NCI-H226 (cell line): ENCODE measurements at regions not wholly inside any gene's neighbourhood (a gene's known extent, or its start where the extent isn't known, plus 50 kb on each side); places are given as distances from the start of the nearest gene placed in this dataset.
"Not testable (repeated sequence)": the region's sequence is repeated elsewhere in the genome, so short reads cannot be mapped to it uniquely, and the experiment has no call there.

ENCODE experiments used
- DNase-seq: peaks from one replicate; pipeline ENCODE4 v3.0.0-alpha.2; 2015

DNA sequence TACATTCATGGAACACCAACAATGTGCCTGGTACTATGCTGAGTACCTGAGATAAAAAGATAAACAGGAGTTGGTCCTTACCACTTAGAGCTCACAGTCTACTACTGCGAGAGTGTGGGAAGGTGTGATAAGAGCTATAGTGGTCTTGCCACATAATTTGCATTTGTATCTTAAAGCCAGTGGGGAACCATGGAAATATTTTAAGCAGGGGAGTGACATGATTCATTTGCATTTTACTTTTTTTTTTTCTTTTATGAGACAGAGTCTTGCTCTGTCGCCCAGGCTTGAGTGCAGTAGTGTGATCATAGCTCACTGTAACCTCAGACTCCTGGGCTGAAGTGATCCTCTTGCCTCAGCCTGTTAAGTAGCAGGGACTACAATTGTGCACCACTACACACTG lies 53.6 kb downstream of the SRGAP2 start:
- not testable (repeated sequence) for DNase-seq

DNA sequence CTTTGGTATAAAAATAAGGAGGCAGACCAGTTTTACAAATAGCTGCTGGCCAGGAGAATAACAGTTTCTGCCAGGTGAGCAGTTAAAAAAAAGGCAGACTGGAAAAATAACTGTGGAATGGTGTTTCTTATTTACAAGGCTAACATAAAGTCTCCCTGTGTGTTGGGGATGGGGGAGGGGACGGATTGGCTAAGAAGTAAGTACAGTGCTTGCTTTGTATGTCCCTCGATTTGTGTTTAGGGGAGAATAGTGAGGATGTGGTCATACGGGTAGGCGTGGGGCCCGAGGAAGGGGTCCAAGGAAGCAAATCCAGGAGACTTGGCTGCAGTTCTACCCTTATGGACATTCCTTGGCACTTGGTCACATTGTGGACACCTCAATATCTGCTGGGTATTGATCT lies 58.1 kb downstream of the SRGAP2 start:
- DNase-seq: not testable (repeated sequence)

DNA sequence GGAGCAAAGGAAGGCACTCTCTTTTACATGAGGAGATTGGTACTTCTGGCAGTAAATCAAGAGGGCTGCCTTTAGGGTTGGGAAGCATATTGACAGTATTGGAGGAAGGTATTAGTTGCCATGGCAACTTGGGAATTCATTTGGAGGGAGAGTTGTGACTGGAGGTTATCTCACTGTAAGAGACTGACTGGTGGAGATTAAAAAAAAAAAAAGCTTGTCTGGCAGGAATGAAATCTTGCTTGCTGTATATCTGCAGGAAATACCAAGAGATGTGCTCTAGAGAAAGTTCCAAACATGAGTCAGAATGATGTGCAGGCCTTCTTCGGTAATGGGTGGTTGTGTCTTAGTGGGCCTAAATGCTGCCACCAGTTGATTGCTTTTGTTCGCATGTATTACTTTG lies 59.1 kb downstream of the SRGAP2 start:
- DNase-seq: not testable (repeated sequence)

DNA sequence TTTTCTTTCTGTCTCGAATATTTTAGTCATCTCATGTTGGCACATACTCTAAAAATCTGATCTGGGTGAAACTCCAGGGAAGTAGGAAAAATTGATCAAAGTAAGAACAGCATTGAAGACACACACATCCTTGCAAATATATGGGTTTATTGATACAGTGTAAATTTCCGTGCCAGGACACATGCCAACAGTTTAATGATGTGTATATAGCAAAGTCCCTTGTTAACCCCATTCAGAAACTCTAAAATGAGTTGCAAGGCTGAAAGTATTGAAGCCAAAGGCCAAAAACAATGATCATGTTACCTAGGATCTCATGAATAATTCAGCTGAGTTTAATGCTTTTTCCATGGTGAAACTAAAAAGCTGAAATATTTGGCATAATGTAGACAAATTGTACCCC lies 61.6 kb downstream of the SRGAP2 start:
- not testable (repeated sequence) for DNase-seq

DNA sequence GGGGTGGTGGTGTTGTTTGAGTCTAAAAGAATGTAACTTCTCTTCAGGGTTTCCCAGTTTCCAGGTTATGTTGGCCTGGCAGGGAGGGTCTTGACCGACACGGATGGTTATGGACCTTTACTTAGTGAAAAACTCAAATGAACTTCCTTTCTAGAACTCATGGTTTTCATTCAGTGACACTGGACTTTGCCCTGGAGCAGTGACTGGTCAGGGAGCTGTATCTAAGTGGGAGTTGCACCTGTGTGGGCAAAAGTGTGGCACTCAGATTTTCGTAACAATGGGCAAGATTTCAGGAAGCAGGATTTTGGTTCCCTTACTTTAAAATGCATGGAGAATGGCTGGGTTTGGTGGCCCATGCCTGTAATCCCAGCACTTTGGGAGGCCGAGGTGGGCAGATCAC lies 67.8 kb downstream of the SRGAP2 start:
- DNase-seq: not testable (repeated sequence)

DNA sequence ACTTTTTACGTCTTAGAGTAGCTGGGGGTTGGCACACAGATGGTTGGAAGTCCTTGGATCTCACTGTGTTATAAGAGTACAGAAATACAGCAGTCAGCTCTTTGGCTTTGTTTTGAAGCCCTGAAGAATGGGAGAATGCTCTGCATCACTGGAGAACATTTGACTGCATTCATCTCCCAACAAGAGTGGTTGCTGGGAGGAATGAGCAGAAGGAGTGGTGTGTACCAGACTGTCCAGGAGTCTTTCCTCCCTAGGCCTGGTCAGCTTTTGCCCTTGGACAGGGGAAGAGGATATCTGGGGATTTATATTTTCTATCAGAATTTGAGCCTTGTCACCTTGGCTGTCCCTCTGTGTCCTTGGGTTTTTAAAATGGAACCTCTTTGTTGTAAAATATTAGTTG lies 69.8 kb downstream of the SRGAP2 start:
- not testable (repeated sequence) for DNase-seq

DNA sequence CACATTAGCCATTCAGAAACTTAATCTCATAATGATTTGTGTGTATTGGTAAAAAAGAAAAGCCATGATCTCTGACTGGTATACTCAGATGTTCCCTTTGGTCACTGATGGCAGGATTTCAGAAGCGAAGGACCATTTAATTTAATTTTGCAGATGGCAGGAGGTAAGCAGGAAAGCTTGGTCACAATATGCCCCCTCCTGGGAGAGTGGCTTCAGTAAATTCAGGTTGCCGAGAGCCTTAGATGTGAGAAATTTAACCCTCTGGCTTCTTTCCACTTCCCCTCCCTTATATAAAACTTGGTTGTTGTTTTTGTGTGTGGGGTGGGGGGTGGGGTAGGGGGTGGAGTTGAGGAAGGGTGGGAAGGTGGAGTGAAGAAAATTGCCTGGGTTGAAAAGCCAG lies 72.8 kb downstream of the SRGAP2 start:
- DNase-seq: not testable (repeated sequence)

DNA sequence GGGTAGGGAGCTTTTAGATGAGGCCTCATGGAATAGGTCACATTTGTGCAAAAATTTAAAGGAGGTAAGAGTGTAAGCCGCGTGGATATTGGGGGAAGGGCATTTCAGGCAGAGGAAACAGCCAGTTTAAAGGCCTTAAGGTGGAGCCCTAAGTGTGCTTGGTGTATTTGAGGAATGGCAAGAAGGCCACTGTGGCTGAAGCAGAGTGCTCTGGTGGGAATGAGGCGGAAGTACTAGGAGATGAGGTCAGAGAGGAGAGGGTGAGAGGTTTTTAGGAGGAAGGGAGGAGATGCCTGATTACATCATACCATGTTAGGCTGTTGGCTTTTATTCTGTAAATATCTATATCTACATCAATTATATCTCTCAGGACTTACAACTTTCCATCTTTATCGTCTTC lies 75.3 kb downstream of the SRGAP2 start:
- DNase-seq: peak; percentile 6

DNA sequence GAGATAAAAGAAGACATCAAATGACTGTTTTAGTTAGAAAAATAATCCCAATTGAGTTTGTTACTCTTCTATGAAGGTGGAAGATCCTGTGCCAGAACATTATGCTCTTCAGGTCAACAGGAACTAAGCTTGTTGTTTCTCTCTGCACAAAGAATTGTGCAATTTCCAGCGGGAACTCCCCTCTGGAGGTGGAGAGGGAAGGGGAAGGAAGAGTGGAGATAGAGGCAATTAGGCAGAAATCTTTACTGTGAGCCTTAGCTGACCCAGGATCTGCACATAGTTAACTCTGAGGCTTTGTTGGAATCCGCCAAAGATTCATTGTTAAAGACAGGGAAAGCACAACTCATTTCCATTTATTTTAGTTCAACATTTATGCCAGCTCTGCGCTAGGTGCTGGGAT lies 77.3 kb downstream of the SRGAP2 start:
- not testable (repeated sequence) for DNase-seq

DNA sequence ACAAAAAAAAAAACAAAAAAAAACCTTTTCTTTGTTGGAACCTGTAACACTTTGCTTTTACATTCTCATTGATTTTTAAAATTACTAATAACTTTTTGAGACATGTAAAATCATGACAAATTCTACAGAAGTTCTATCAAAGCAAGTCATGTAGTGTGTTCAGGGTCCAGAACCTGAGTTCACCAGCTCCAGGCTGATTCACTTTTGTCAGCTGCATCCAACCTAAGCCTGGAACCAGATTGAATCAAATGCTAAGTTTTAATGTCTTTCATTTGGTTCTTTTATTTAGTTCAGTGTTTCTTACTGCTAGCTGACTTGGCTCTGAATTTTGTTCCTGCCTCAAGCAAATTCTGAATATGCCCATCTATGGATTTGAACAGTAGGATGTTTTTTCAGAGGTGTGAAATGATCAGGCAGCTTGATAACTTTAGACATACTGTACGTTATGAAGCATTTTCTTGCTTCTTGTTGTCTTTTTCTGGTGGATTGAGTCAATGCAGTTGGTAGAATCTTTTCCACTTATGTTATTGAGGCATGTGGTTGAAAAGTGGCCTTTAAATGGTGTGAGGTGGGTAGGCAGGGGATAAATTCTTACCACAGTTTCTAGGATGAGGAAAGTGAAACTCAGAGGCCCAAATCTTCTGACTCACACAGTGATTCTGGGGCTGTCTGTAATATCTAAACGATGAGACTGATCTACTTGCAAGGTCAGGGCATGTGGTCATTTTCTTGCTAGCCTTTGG lies 78.7 kb downstream of the SRGAP2 start:
- DNase-seq: not testable (repeated sequence)

DNA sequence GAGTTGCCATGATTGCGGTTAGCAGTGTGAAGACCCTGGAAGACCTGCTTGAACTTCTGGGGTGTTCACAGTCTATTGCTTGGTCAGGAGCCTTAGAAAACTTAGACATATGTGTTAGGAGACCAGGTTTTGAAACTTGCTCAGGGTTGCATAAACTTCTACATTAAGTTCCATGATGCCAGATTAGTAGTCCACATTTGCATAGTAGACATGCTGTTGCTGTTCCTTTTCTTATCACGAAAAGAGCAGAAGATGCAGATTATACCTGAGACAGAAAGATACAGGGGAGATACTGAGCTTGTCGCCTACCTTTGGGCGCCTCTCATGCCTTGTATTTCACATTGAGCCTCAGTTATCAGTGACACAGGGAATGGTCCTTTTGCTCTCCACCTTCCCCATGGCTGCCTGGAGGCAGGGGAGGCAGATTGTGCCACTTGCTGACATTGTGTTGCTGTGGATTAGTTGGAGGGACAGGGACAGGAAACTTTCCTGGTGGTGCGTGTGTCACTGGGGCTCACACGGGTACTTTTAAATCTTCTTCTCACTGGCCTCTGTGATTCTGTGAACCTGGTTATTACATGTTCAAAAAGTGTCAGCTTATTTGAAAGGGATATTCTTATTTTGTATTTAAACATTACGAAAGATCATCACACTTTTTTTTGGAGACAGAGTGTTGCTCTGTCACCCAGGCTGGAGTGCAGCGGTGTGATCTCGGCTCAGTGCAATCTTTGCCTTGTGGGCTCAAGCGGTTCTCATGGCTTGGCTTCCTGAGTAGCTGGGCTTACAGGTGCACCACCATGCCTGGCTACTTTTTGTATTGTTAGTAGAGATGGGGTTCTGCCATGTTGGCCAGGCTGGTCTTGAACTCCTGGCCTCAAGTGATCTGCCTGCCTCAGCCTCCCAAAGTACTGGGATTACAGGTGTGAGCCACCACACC lies 82.0 kb downstream of the SRGAP2 start:
- DNase-seq: not testable (repeated sequence)

DNA sequence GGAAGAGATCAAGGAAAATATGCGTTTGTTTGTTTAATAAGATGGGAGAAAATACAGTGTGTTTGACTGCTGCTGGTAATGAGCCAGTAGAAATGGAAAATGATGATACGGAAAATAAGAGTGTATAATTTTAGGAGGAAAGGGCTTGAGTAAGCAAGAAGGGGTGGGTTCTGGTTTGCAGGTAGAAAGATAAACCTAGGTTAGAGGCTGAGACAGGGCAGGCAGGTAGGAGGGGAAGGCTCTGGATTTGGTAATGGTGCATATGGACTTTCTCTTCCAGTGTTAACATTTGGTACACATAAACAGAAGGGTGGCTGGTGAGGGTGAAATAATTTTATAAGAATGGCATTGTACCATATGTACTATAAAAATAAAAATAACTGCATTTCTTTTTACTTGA lies 84.4 kb downstream of the SRGAP2 start:
- not testable (repeated sequence) for DNase-seq

DNA sequence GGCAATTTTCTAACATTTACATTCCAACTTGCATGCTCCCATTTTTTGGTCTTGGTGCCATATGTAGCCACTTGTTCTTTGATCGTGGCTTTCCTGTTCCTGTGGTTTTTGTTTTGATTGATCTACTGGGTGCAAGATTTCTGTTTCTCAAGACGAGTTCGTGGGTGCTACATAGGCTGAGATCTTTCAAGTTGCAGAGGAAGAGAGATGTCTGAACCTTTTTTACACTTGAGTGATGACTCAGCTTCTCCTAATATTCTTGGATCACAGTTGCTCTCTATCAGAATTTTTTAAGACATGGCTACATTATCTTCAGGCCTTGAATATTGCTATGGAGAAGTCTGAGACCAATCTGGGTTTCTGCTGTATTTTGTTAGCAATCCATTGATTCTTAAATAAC lies 85.1 kb downstream of the SRGAP2 start:
- not testable (repeated sequence) for DNase-seq

DNA sequence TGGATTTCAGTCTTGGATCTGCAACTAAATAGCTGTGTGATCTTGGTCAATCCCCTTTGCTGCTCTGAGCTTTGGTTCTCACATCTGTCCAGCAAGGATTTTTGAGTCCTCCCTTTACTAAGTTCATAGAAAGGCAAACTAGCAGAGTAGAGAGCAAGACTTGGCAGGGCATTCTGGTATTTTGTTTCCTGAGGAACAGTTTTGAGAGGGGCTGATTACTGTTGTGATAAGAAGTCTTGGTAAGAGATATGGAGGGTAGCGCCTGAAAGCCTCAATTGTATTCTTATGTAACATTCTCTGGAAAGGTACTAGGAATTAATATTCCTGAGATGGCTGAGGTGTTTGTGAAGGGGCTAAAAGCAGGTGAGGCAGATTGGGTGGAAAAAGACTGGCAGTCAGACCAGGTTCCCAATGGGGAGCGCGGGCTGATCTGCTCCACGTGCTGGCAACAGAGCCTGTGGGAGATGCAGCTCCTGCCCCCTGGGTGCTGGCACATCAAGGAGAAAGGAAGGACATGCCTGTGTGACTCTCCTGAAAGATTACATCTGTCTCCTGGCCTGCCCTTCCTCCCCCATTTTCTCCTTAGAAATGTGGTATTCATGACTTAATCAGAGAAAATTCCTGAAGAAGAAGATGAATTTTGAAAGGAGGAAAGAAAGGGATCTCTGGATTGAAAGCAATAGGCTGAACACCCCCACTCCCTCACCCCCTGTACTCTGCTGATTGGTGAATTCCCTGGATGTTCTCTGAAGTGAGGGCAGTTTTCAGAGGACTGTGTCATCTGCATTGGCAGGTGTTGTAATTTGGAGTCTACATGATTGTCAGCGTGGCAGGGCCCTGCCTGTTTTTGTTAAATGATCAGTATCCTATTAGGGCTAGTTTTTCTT lies 94.0 kb downstream of the SRGAP2 start:
- DNase-seq: not testable (repeated sequence)

DNA sequence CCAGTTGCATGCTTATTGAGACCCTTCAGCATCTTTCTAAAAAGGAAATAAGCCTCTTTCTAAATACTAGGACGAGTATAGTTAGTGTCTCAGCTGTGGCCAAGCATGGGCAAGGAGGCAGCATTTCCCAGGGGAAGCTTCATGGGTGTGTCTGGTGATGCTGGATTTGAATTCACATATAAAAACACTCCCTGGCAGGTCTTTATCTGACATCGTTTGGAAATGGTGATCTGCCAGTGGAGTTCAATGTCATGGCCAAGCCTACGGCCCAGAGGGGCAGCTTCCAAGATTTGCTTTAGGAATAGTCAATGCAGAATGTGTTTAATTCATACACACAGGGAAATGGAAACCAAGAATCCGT lies 94.7 kb downstream of the SRGAP2 start:
- not testable (repeated sequence) for DNase-seq

DNA sequence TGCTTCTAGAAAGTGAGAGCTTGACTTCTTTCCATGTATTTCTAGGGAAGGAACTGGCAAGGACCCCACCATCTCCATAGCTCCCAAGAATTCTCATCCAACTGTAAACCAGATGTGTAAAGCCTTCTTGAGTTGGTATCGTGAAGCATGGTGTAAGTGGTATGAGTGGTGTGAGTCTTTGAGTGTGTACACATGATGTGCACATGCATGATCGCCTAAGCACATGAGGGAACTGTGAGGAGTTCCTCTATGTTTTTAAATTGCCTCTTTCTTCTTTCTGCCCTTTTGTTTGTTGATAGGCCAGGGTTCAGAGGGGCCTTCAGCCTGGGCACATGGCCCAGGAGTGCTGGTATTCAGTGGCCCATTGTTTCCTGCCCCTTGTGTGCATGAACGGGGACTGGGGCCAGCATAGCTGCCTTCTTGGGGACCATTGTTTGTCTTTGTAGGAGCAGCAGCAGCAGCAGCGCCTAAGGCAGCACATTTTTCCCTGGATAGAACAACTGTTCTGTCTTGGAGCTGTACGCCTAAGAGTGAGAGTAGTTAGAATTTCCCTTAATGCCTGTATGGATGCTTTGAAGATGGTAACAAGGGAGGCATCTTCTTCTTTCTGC lies 95.9 kb downstream of the SRGAP2 start:
- DNase-seq: not testable (repeated sequence)

DNA sequence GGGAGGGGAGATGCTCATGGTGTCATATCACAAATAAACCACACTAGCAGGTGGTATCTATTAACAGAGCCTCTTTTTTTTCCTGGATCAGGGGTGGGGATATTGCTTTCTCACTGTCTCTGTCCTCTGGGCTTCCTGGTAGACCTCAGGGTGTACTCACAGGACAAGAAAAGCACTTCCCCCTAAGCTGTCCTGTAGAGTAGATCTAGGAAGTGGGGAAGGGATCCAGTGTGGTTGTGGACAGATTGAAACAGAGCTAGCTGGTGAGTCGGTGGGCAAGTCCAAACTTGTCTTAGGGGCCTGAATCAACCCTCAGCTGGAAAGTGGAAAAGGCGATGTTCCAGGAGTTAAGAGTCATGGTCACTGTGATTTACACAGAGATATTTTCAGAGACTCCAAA lies 96.6 kb downstream of the SRGAP2 start:
- not testable (repeated sequence) for DNase-seq

DNA sequence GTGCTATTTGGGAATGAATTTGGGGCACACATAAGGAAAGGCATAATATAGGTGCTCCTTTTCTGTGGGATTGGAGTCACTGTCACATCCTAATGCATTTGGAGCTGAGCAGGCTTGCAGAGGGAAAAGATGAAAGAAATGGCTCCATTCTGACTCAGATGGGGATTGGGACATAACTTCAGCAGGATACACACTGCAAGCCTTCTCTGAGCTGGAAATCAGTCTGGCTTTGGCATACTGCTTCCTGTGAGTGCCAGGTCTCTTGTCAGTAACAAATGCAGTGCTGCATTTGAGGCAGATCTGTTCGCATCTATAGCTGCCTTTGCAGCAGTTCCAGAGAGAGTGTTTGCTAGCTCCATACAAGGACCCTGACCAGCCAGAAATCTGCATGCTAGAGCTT lies 98.7 kb downstream of the SRGAP2 start:
- DNase-seq: peak; percentile 2

DNA sequence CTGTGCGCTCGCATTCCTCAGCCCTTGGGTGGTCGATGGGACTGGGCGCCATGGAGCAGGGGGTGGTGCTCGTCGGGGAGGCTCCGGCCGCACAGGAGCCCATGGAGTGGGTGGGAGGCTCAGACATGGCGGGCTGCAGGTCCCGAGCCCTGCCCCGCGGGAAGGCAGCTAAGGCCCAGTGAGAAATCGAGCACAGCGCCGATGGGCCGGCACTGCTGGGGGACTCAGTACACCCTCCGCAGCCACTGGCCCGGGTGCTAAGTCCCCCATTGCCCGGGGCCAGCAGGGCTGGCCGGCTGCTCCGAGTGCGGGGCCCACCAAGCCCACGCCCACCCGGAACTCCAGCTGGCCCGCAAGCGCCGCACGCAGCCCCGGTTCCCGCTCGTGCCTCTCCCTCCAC lies 104.1 kb downstream of the SRGAP2 start:
- not testable (repeated sequence) for DNase-seq

DNA sequence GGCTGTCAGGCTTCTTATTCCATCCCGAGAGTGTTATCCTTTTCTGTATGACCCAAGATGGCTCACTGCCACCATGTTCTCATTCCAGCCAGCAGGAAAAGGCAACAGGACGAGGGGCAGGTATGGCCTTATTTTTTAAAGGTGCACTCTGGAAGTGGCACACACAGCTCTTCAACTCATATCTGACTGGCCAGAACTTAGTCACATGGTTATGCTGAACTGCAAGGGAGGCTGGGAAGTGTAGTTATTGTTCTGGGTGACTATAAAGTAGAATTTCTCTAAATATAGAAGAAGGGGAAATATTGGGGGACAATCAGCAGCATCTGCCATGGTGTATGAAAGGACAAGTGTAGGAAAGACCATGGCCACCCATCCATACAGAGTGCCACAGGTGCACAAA lies 107.6 kb downstream of the SRGAP2 start:
- not testable (repeated sequence) for DNase-seq

DNA sequence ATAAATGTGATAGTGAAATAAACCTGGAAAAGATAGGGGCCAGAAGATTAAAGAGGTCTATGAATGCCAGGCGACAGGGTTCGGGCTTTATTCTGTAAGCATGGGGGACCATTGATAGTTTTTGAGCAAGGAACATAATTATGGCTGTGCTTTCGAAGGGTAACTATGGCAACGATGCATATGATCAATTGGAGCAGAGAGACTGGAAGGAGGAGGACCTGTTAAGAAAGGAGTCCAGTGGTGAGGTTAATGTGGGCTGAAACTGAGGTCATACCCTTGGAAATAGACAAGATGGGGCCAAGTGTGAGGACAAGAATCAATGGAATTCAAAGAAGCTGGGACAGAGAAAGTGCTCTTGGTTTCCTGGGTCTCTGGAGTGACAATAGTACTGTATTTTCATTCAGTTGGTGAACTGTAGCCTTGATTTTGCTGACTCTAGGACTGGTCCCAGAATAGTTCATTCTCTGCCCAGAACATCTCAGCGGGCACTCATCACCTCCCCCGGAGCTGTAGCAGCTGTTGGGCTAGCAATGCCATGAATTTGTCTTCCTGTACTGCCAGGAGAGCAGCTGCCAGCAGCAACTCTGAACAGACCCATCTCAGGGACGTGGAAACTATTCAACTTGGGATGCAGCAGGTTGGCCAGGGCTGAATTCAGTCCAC lies 108.4 kb downstream of the SRGAP2 start:
- DNase-seq: not testable (repeated sequence)

DNA sequence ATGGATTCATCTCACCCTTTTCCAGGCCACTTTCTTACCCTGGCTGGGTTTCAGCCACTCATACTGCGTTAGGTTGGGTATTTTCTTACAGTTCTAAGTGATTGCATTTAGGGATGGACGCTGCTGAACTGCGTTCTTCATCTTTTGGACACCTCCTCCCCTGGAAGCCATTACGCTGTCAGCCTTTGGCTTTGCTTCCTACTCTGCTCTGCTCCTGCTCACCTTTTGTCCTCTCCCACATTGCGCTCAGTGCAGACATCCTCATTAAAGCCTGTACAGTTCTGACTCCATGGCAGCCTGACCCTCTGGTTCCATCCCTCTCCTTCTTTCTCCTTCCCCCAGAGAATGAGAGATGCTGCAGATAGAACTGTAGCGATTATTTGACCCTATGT lies 108.9 kb downstream of the SRGAP2 start:
- DNase-seq: not testable (repeated sequence)
